ENCODE measurements at regions not wholly inside any gene's neighbourhood (a gene's known extent, or its start where the extent isn't known, plus 50 kb on each side); places are given as distances from the start of the nearest gene placed in this dataset.

- DNase-seq: no peak
Measured at GRCh38 chr14:97411938-97412612, 614.9 kb downstream of the VRK1 start.

DNA sequence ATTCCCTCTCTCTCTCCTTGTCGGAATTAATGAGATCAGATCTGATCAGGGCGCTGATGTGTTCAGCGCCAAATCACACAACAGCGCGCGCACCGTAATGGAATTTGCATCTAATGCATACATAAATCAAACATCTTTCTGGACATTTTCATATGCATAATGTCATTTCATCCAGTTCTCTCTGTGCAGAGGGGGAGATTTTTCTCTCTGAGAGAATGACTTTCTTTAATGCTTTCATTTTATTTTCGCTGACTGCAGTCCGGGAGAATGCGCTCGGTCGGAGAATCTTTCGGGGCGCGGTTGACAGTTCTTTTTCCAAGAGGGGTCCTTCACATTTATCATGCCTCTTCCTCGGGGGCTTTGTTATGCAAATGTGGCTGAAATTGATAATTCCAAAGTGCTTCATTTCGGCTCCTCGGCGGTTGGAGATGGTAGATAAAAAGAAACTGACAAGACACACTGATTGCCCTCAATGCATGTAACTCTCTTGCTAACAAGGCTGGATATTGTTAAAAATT lies 615.9 kb downstream of the VRK1 start:
- no peak for DNase-seq

GRCh38 chr14:97413966-97414717 lies 617.0 kb downstream of the VRK1 start:
- DNase-seq: no peak

DNA sequence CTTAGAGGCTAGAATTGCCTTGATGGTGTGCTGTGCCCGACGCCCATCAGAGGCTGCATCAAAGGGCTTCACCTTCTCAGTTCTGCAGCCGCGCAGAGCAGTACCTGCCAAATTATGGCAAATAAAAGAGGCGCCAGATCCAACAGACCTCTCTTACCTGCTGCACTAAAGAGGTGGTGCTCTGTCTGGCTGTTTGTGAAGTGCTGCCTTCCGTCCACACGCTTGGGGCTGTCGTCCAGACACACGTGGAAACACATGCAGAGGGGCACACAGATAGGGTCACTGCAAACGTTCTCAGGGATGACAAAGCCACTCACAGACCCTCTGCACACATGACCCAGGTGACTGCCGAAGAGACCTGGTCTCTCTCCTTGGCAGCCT lies 617.5 kb downstream of the VRK1 start:
- no peak for DNase-seq

DNA sequence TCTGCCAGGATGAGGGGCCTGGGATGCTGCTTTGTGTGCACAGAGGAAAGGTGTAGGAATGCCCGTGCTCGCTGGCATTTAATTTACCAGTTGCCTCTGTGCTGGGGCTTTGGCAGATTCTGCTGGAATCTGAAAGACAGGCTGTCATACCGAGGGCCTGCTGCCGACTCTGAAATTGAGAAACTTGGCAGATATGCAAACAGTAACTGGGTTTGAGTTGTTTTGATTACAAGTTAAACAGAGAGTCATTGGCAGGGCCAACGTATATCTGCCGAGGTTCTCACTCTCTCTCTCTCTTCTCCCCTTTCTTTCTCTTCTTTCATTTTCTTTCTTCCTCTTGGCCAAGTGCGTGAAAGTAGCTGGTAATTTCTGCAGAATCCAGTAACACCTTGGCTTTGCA lies 618.7 kb downstream of the VRK1 start:
- DNase-seq: no peak

DNA sequence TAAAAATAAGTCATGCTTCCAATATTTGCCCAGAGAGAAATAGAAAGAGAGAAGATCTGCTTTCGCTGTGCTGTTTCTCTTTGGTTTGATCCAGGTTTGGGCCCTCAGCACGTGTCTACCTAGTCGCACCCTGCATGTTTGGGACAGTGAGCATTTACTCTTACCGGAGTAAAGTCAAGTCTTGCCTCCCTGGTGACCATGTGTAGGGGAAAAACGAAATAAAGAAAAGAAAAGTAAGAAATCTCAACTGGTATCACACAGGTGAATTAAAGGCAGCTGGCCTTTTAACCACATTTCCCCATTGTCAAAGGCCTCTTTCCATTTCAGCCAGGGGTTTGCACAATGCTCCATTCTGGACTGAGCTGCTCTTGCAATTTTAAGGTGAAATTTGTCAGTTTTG lies 619.4 kb downstream of the VRK1 start:
- no peak for DNase-seq

GRCh38 chr14:97417331-97417730 lies 620.1 kb downstream of the VRK1 start:
- no peak for DNase-seq

- DNase-seq: no peak
Measured at GRCh38 chr14:97420211-97420610, 623.0 kb downstream of the VRK1 start.

- no peak for DNase-seq
Measured at GRCh38 chr14:97426776-97427175, 629.6 kb downstream of the VRK1 start.

DNA sequence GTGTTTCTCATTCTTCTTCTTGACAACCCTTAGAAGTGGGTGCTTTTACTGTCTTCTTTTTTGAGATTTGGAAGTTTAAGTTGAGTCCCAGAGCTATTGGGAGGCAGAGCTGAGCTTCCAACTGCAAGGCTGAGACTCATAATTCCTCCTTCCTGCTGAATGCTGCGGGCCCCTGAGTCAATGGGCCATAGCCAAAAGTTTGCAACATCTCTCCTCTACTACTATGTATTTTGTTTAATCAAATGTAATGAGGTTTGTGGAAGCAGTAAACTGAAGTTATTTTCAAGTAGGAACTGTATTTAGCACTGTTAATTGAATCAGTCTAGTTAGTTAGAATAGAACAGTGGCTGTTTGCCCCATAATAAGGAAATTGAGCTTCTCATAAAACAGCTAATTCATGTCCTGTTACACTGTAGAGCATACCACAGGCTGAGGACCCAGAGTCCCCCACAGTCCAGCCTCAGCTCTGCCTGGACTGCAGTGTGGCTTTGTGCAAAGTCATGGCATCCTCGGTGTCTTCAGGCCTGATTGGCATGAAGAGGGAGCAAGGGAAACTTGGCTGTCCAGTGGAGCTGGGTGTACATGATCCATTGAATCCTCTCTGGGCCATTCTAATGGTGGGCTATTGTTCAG lies 631.7 kb downstream of the VRK1 start:
- no peak for DNase-seq

DNA sequence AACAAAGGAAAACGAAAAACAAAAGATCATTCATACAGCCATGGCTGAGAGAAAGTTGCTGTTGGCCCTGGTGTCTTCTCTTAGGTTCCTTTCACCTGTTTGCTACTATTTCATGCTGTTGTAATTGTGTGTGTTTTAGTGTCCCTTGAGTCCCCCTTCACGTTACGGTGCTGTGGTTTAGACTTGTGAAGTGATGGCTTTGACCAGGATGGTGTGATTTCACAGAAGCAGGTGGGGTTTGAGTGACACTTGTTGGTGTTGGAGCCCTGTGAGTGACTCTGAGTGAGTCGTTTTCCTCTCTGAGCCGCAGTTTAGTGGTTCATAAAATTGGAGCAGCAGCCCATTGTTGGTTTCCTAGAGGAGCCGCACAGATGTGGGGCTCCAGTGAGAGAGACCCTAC lies 635.4 kb downstream of the VRK1 start:
- no peak for DNase-seq

- no peak for DNase-seq
Measured at GRCh38 chr14:97441740-97442362, 644.7 kb downstream of the VRK1 start.

DNA sequence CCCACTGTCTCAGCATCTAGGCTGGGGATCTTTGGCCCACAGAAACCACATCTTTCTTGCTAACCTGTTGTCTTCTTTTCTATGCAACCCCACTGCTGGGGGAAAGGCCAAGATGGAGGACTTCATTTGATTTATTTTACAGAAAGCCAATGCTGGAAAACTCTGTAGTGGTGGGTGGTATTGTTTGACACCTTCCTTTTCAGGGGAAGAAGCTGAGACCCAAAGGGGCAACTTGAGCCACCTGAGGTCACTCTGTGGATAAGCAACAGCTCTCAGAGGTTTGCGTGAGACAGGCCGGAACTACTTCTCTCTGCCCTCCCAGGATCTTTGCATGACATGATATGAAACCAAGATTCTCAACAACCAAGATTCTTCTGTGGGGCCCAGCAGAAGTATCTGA lies 645.2 kb downstream of the VRK1 start:
- no peak for DNase-seq

GRCh38 chr14:97443412-97443811 lies 646.2 kb downstream of the VRK1 start:
- no peak for DNase-seq

GRCh38 chr14:97444248-97444647 lies 647.1 kb downstream of the VRK1 start:
- DNase-seq: no peak

DNA sequence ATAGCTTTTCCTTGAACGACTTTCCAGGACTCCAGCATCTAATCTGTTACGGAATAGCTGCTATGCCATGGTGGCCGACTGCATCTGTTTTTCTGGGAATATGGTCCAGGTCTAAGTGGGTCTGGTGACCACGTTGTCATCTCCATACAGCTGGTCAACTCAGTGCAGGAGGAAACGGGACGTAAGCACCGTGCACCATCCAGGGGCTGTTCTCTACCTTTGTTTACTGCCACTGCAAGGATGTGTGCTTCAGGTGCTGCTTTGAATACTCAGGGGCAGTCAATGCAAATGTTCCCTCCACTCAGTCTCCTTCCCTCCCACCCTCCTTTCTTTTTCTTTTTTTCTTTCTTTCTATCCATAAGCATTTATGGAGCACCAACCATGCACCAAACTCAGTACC lies 648.2 kb downstream of the VRK1 start:
- DNase-seq: no peak

- no peak for DNase-seq
Measured at GRCh38 chr14:97446087-97446486, 648.9 kb downstream of the VRK1 start.

DNA sequence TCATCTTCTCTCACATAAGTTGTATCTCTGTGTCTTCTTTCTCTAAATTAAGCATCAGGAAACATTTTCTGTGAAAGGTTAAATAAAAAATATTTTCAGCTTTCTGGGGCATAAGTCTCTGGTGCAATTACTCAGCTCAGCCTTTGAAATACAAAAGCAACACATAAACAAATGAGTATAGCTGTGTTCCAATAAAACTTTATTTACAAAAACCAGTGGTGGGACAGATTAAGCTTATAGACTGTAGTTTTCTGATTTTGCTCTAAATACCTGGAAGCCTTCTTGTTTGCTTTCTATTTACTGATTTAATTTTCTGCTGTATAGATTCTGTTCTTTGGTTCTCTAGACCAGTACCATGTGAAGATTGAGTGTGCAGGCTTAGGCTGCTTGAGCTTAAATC lies 655.1 kb downstream of the VRK1 start:
- DNase-seq: no peak

GRCh38 chr14:97453991-97454390 lies 656.8 kb downstream of the VRK1 start:
- DNase-seq: no peak

DNA sequence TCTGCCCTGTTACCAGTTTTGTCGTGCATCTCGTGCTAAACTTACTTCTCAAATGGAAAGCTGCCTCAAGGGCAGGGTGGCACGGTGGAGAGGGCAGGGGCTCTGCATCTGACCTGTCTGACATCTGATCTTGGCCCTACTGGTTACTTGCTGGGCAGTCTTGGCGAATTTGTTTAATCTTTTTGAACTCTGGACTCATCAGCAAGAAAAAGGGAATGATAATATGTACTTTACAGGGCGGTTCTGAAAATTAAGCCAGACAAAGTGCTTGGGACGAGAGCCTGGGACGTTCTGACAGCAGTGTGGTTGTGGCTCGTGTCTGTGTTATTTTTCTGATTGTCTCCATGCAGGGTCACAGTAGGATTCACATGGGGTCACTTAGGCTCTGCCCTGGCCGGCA lies 659.3 kb downstream of the VRK1 start:
- DNase-seq: no peak

DNA sequence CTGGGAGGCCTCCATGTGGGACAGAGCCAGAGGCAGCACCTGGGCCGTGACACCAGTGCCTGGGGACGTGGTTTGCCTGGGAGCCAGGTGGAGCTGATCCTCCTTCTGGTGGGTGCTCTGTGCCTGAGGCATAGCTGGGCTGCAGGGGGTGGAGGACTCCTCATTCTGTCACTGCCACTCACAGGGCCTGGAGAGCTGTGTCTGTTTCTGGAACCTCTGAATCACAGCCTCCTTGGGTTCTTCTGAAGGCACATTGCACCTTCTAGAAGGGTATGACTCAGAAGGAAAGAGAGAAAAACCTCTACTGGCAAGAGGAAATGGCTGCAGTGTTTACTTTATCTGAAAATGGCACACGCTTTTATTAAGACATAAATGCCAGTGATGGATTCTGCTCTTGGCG lies 659.8 kb downstream of the VRK1 start:
- DNase-seq: peak; percentile 39 to 57

DNA sequence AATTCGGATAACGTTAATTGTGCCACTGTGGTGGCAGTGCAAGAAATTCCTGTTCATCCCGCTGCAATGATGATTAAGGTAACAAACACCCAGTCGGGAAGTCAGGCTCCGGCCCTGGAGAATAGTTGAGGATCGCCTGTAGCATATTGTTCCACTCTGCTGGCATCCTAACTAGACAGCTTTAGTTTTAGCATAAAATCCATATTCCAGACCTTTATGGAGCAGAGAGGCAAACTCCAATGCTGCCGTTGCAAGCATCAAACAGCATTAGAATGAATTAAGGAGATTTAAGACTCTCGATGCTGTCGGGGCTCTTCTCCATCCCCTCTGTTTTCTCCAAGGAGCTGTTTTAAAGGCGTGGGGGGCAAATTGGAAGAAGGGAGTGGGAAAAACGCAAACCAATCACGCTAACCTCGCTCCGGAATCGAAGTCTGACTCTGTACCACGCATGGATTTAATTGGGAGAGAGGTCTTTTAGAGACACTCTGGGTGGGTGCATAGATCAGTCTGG lies 660.4 kb downstream of the VRK1 start:
- DNase-seq: no peak

GRCh38 chr14:97458255-97458654 lies 661.1 kb downstream of the VRK1 start:
- no peak for DNase-seq
